Colonic mucosa (tissue), 4 donors: ENCODE measurements at regions not wholly inside any gene's neighbourhood (a gene's known extent, or its start where the extent isn't known, plus 50 kb on each side); places are given as distances from the start of the nearest gene placed in this dataset.
"Not testable (repeated sequence)": the region's sequence is repeated elsewhere in the genome, so short reads cannot be mapped to it uniquely, and the experiment has no call there.

ENCODE experiments used
- DNase-seq: peaks from one replicate; pipeline ENCODE4 v3.0.0-alpha.2; 2020
- H3K27ac ChIP-seq: fragments of 200-600 bp; one replicate; pipeline ENCODE4 v1.8.0; 2021
- H3K27me3 ChIP-seq: fragments of 200-600 bp; one replicate; pipeline ENCODE4 v1.8.0; 2021
- H3K36me3 ChIP-seq: fragments of 200-600 bp; one replicate; pipeline ENCODE4 v1.8.0; 2021
- H3K4me1 ChIP-seq: fragments of 200-600 bp; one replicate; pipeline ENCODE4 v1.8.0; 2021; ENCODE audit warnings: mild to moderate bottlenecking
- H3K4me3 ChIP-seq: fragments of 200-600 bp; one replicate; pipeline ENCODE4 v1.8.0; 2021
- H3K9ac ChIP-seq, 2 donors: one replicate each; pipeline ENCODE4 v1.7.0; 2013; ENCODE audit warnings: control low read depth in 2 of 2, low read depth in 2 of 2, low read length in 2 of 2
- H3K9me3 ChIP-seq: fragments of 200-600 bp; one replicate; pipeline ENCODE4 v1.8.0; 2021
- intact Hi-C: fragments of 100-400 bp; cut with DNase I; formaldehyde crosslinking; loops from one replicate; pipeline ENCODE4 v1.14.1; 2022
- TF ChIP-seq, protein P1 (sequence below): fragments of 200-600 bp; IDR thresholded peaks from one replicate; pipeline ENCODE4 v1.8.0; 2022; ENCODE audit warnings: antibody characterized with exemption, mild to moderate bottlenecking
- donor health status: healthy.
- donor health status: DM: no; HTN: no; CAD: no.
- donor health status: DM: no; HTN: no; CAD: no.

DNA sequence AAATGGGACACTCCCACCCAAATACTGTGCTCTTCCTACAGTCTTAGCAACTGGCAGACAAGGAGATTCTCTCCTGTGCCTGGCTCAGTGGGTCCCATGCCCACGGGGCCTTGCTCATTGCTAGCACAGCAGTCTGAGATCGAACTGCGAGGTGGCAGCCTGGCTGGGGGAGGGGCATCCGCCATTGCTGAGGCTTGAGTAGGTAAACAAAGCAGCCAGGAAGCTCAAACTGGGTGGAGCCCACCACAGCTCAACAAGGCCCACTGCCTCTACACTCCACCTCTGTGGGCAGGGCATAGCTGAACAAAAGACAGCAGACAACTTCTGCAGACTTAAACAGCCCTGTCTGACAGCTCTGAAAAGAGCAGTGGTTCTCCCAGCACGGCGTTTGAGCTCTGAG, 174.8 kb downstream of the COL12A1 start:
- H3K27me3 ChIP-seq, H3K9ac ChIP-seq, intact Hi-C loops, H3K27ac ChIP-seq, DNase-seq, H3K4me1 ChIP-seq, H3K4me3 ChIP-seq, H3K9me3 ChIP-seq, H3K36me3 ChIP-seq: not testable (repeated sequence)

DNA sequence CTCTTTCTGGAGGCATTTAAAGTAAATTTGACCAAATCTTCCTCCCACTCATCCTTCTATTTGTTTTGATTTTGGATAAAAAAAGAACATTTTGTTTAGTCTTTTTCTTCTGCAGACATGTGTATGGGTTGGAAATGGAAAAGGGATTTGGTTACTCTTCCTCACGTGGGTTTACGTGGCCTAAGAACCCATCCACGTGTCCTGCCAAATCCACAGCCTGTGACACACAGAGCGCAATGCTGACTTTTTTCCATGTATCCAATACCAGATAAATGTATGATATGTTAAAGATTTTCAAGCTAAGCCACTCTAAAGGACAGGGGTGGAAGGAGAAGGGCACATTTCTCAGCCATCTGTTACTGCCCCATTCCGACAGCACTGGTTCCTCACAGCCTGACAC, 176.5 kb downstream of the COL12A1 start:
- Histone ChIP-seq H3K4me1 (no peaks in the 10 kb centered on the region), H3K36me3 (no peaks in the 10 kb centered on the region), H3K9ac (no peak overlapping the region), H3K27me3 (no peaks in the 10 kb centered on the region), H3K9me3 (no peaks in the 10 kb centered on the region), H3K4me3 (no peak overlapping the region), H3K27ac (no peak overlapping the region)
- intact Hi-C loops = no loop called here
- TF ChIP-seq, protein P1, sequence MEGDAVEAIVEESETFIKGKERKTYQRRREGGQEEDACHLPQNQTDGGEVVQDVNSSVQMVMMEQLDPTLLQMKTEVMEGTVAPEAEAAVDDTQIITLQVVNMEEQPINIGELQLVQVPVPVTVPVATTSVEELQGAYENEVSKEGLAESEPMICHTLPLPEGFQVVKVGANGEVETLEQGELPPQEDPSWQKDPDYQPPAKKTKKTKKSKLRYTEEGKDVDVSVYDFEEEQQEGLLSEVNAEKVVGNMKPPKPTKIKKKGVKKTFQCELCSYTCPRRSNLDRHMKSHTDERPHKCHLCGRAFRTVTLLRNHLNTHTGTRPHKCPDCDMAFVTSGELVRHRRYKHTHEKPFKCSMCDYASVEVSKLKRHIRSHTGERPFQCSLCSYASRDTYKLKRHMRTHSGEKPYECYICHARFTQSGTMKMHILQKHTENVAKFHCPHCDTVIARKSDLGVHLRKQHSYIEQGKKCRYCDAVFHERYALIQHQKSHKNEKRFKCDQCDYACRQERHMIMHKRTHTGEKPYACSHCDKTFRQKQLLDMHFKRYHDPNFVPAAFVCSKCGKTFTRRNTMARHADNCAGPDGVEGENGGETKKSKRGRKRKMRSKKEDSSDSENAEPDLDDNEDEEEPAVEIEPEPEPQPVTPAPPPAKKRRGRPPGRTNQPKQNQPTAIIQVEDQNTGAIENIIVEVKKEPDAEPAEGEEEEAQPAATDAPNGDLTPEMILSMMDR = no peak
- no peak for DNase-seq

DNA sequence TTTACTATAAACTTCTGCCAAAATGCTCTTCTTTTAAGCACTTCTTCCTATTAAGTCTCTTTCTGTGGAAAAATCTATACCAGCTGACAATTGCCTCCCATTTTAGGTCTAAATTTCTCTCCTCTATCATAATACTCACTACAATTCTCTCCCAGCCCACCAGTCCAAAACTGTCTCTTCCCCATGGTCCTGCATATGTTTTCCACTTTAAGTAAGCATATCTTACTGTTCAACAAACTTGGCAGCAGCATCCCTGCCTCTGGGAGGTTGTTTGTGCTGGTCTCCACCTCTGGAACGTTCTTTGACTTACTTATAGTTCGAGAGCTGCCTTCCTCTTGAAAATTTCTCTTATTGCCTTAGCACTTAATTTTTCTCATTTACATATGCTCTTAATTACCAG, 180.5 kb downstream of the COL12A1 start:
- H3K4me3 ChIP-seq = no peak overlapping the region
- no peak overlapping the region for H3K9ac ChIP-seq
- no peaks in the 10 kb centered on the region for H3K9me3 ChIP-seq
- TF ChIP-seq, protein P1 = no peak
- H3K4me1 ChIP-seq = no peaks in the 10 kb centered on the region
- intact Hi-C loops = no loop called here
- no peak for DNase-seq
- H3K27ac ChIP-seq = no peak overlapping the region
- H3K27me3 ChIP-seq = no peaks in the 10 kb centered on the region
- H3K36me3 ChIP-seq = no peaks in the 10 kb centered on the region

DNA sequence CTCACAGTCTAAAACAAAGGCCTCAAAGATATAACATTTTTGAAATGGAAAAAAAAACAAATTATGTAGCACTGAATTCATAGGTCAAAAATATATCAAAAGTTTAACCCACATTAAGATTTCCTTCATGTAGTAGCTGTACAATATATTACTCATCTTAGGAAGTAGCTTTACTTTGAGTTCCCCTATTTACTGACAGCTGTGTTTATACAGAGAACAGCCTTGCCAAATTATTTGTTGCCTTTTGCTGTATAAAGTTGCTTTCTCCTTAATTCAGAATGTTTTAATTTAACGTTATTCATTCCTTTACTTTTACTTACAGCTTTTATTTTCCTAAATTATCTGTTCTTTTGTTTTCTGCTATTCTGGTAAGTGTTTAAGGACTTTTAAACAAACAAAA, 181.0 kb downstream of the COL12A1 start:
- no peaks in the 10 kb centered on the region for H3K9me3 ChIP-seq
- DNase-seq = no peak
- intact Hi-C loops = no loop called here
- H3K9ac ChIP-seq = no peak overlapping the region
- no peak overlapping the region for H3K27ac ChIP-seq
- no peaks in the 10 kb centered on the region for H3K4me1 ChIP-seq
- no peaks in the 10 kb centered on the region for H3K27me3 ChIP-seq
- no peaks in the 10 kb centered on the region for H3K36me3 ChIP-seq
- H3K4me3 ChIP-seq = no peak overlapping the region
- TF ChIP-seq, protein P1 = no peak

DNA sequence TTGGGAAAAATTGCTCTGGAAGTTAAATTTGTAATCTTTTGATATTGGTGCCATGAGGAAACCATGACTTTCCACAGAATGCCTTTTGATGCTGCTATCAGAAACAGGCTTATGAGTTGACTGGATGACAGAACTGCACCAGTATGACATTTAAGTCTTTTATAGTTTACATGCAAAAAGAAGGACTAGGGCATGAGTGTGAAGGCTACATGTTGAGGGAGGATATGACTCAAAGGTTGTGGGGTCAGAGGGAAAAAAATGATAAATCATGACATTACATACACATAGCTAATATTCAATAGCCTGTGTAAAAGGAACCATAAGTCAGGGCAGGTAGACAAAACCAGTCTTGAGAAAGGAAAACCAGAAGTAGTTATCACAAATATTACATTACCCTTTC, 182.2 kb downstream of the COL12A1 start:
- H3K27ac ChIP-seq = no peak overlapping the region
- intact Hi-C loops = no loop called here
- no peak overlapping the region for H3K4me3 ChIP-seq
- H3K27me3 ChIP-seq = no peaks in the 10 kb centered on the region
- H3K9me3 ChIP-seq = no peaks in the 10 kb centered on the region
- no peak for DNase-seq
- no peaks in the 10 kb centered on the region for H3K4me1 ChIP-seq
- no peaks in the 10 kb centered on the region for H3K36me3 ChIP-seq
- TF ChIP-seq, protein P1 = no peak
- no peak overlapping the region for H3K9ac ChIP-seq

DNA sequence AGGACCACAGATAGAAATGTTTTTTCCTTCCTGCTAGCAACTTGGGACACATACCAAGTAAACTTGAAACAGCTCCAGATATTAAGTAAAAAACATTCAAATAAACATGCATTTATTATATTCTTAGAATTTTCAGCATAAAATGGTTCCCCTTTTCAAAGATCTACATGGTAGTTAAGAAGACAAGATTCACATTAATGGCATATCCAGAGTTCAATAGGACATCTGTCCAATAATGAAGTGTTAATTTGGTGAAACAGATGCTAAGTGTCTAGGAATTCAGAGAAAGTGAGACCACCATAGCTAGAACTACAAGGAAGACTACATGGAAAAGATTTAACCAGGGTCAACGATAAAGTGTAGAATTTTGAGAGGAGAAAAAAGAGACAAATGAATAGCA, 184.9 kb downstream of the COL12A1 start:
- Histone ChIP-seq H3K9ac (no peak overlapping the region), H3K36me3 (no peaks in the 10 kb centered on the region), H3K4me3 (no peak overlapping the region), H3K4me1 (no peaks in the 10 kb centered on the region), H3K27ac (no peak overlapping the region), H3K27me3 (no peaks in the 10 kb centered on the region), H3K9me3 (no peaks in the 10 kb centered on the region)
- TF ChIP-seq, protein P1 = no peak
- intact Hi-C loops = no loop called here
- DNase-seq = no peak
